ENCODE measurements at regions not wholly inside any gene's neighbourhood (a gene's known extent, or its start where the extent isn't known, plus 50 kb on each side); places are given as distances from the start of the nearest gene placed in this dataset.

- no peak overlapping the region for H2BK12ac ChIP-seq (ENCODE audit: insufficient read length, low read depth, low read length)
- no peak overlapping the region for H2AK5ac ChIP-seq (ENCODE audit: insufficient read length, low read length)
- no peak overlapping the region for H3K23ac ChIP-seq (ENCODE audit: insufficient read length, low read depth, low read length)
- no peak overlapping the region for H3K14ac ChIP-seq (ENCODE audit: insufficient read depth, low read length)
- no peaks in the 10 kb centered on the region for H3K23me2 ChIP-seq (ENCODE audit: insufficient read length, low read depth, low read length, poor library complexity, severe bottlenecking)
- no peak overlapping the region for H3K27ac ChIP-seq (ENCODE audit: insufficient read length, low read depth, low read length)
- H3K9me3 ChIP-seq (ENCODE audit: control insufficient read depth, low read depth, low read length): no peaks in the 10 kb centered on the region
- H3K56ac ChIP-seq (ENCODE audit: insufficient read length, low read depth, low read length): no peak overlapping the region
- no peaks in the 10 kb centered on the region for H3K4me1 Mint-ChIP-seq
- DNase-seq: no peak
- no peak overlapping the region for H3K18ac ChIP-seq (ENCODE audit: insufficient read length, low read depth, low read length)
- H3K27ac Mint-ChIP-seq: no peak overlapping the region
- H3K4me3 Mint-ChIP-seq: no peak overlapping the region
- peaks cover 3 to 21% (median 6%) of the 10 kb centered on the region in 3 experiments; a peak in 5 of 7 replicates for H3K36me3 Mint-ChIP-seq (ENCODE audit: insufficient read depth in 1 of 3, low read depth in 3 of 3)
- H3K4me2 ChIP-seq (ENCODE audit: insufficient read depth, insufficient read length, low read length): no peak overlapping the region
- no peak overlapping the region for H4K5ac ChIP-seq (ENCODE audit: insufficient read length, low read depth, low read length)
- no peak overlapping the region for H2BK5ac ChIP-seq (ENCODE audit: insufficient read length, low read length)
- WGBS (ENCODE audit: extremely low coverage, insufficient read length, low lambda C conversion rate): no CpG with 5 or more reads among the region's 2 CpGs
- H3K4me1 ChIP-seq (ENCODE audit: insufficient read depth, low read length): no peaks in the 10 kb centered on the region
- H3K27me3 ChIP-seq (ENCODE audit: insufficient read depth, low read length): no peaks in the 10 kb centered on the region
- no peak overlapping the region for H2AFZ ChIP-seq (ENCODE audit: low read length)
- no peak for TF ChIP-seq CTCF (conservative IDR thresholded peaks at IDR 0.05)
- peaks cover 23 to 33% of the 10 kb centered on the region in 2 experiments for H3K9me3 Mint-ChIP-seq
- no peak overlapping the region for H4K8ac ChIP-seq (replicated peaks; ENCODE audit: insufficient read length, low read depth, low read length)
- no peak overlapping the region for H4K91ac ChIP-seq (ENCODE audit: insufficient read length, low read depth, low read length)
- H4K20me1 ChIP-seq (ENCODE audit: control insufficient read depth, insufficient read depth, insufficient read length): no peaks in the 10 kb centered on the region
- no peak overlapping the region for H2BK20ac ChIP-seq (ENCODE audit: low read depth, low read length, poor library complexity, severe bottlenecking)
- no peaks in the 10 kb centered on the region for H3K79me1 ChIP-seq (ENCODE audit: insufficient read depth, low read depth, low read length, poor library complexity, severe bottlenecking)
- no peak overlapping the region for H2BK15ac ChIP-seq (ENCODE audit: low read depth, low read length)
- no peak overlapping the region for H2BK120ac ChIP-seq (ENCODE audit: low read depth, low read length, poor library complexity, severe bottlenecking)
- no peaks in the 10 kb centered on the region; the same call in 1 of the 2 replicates for H3K27me3 Mint-ChIP-seq (ENCODE audit: low read depth)
- H3K79me2 ChIP-seq (ENCODE audit: insufficient read depth, low read length): no peaks in the 10 kb centered on the region
- H3K4ac ChIP-seq (ENCODE audit: low read depth, low read length): no peak overlapping the region
- H3K9ac ChIP-seq (ENCODE audit: extremely low read depth, insufficient read length, low read length): no peak overlapping the region
- H3T11ph ChIP-seq (ENCODE audit: low read length): no peak overlapping the region
Measured at GRCh38 chr1:181949500-181949899, 112.0 kb downstream of the ZNF648 start.
